OCI-LY7 (cell line): ENCODE measurements at regions not wholly inside any gene's neighbourhood (a gene's known extent, or its start where the extent isn't known, plus 50 kb on each side); places are given as distances from the start of the nearest gene placed in this dataset.
"Not testable (repeated sequence)": the region's sequence is repeated elsewhere in the genome, so short reads cannot be mapped to it uniquely, and the experiment has no call there.

ENCODE experiments used
- BruUV-seq: library from RNA; stranded (reverse); fragments of 400-500 nt; replicated peaks from 2 replicates; lab custom pipeline; 2021; lab: Mats Ljungman, UMichigan
- CTCF ChIA-PET: fragments of 300-600 bp; sonication (Branson Sonifier 250); formaldehyde crosslinking; loops from one replicate; lab custom pipeline; 2022; ENCODE audit warnings: antibody characterized with exemption; ENCODE audit not compliant: unreplicated experiment; lab: Charles Lee
- POLR2A ChIA-PET: fragments of 300-600 bp; sonication (Branson Sonifier 250); formaldehyde crosslinking; loops from one replicate; lab custom pipeline; 2022; ENCODE audit warnings: antibody characterized with exemption; lab: Charles Lee
- DNase-seq: peaks from one replicate; pipeline ENCODE4 v3.0.0-alpha.2; 2015; ENCODE audit warnings: low spot score
- H2AFZ ChIP-seq: fragments of 200-600 bp; sonication (generic), shearing (Covaris generic); 2 replicates; pipeline ENCODE4 v1.6.1; 2014; ENCODE audit warnings: mild to moderate bottlenecking, antibody characterized with exemption, low read length, moderate library complexity
- H3K27ac ChIP-seq: fragments of 200-600 bp; sonication (generic); 2 replicates; pipeline ENCODE4 v1.5.1; 2014; ENCODE audit warnings: mixed run types, low read depth, mild to moderate bottlenecking, moderate library complexity, low read length, inconsistent platforms; ENCODE audit not compliant: poor library complexity, severe bottlenecking
- H3K36me3 ChIP-seq: fragments of 200-600 bp; sonication (generic); 2 replicates; pipeline ENCODE4 v1.6.1; 2014; ENCODE audit warnings: mild to moderate bottlenecking, antibody characterized with exemption, low read length, moderate library complexity, mixed read lengths; ENCODE audit not compliant: insufficient read depth
- H3K4me1 ChIP-seq: fragments of 200-600 bp; sonication (generic); 2 replicates; pipeline ENCODE4 v1.5.1; 2014; ENCODE audit warnings: mild to moderate bottlenecking, low read length; ENCODE audit not compliant: insufficient read depth, poor library complexity, severe bottlenecking
- H3K4me2 ChIP-seq: fragments of 200-600 bp; sonication (generic); 2 replicates; pipeline ENCODE4 v1.6.1; 2014; ENCODE audit warnings: mild to moderate bottlenecking, low read length
- H3K4me3 ChIP-seq: fragments of 200-600 bp; sonication (generic); 2 replicates; pipeline ENCODE4 v1.5.1; 2014; ENCODE audit warnings: mild to moderate bottlenecking, low read depth, low read length; ENCODE audit not compliant: poor library complexity, severe bottlenecking
- H3K79me2 ChIP-seq: fragments of 200-600 bp; sonication (generic); 2 replicates; pipeline ENCODE4 v1.6.1; 2016; ENCODE audit warnings: low read depth, mild to moderate bottlenecking, low read length, moderate library complexity, mixed read lengths; ENCODE audit not compliant: insufficient read depth
- H3K9me2 ChIP-seq: fragments of 200-600 bp; sonication (generic); 2 replicates; pipeline ENCODE4 v1.6.1; 2016; ENCODE audit warnings: mild to moderate bottlenecking, low read length, mixed read lengths; ENCODE audit not compliant: insufficient read depth
- H3K9me3 ChIP-seq: fragments of 200-600 bp; sonication (generic); 2 replicates; pipeline ENCODE4 v1.6.1; 2014; ENCODE audit warnings: mild to moderate bottlenecking, mixed run types, low read length, mixed read lengths
- H4K20me1 ChIP-seq: fragments of 200-600 bp; sonication (generic); 2 replicates; pipeline ENCODE4 v1.6.1; 2014; ENCODE audit warnings: mild to moderate bottlenecking, antibody characterized with exemption, low read length, moderate library complexity, mixed read lengths; ENCODE audit not compliant: insufficient read depth
- EZH2phosphoT487 ChIP-seq: fragments of 200-600 bp; sonication (generic); IDR thresholded peaks from 2 replicates; pipeline ENCODE4 v1.6.1; 2018; ENCODE audit warnings: low read depth, borderline replicate concordance, mild to moderate bottlenecking, mixed run types, antibody characterized with exemption, low read length, moderate library complexity, mixed read lengths
- intact Hi-C: fragments of 100-400 bp; cut with micrococcal nuclease; formaldehyde crosslinking; loops from one replicate; pipeline ENCODE4 v1.10.0; 2022; ENCODE audit not compliant: unreplicated experiment
- TF ChIP-seq, protein P1 (sequence below): fragments of 200-600 bp; sonication (generic); conservative IDR thresholded peaks from 2 replicates; pipeline ENCODE4 v1.5.1; 2014; ENCODE audit warnings: mild to moderate bottlenecking, antibody characterized with exemption, low read length, moderate library complexity, mixed read lengths

DNA sequence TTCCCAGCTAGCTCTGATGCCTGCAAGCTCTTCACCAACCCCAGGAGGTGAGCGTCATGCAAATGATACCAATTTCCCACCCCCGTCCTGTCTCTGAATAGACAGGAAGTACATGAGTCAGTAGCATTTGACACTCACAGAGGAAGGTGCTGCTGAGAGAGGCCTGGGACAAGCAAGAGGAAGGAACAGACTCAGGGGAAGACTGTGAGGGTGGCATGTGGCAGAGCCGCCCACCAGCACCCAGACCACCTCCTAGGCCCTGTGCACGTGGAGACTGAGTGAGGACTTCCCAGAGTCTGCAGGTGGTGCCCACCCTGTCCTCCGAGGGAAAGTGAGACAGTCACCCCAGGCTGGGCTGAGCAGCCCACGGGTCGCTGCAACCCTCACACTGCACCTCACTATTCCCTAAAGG lies 199.5 kb upstream of the SFSWAP start:
- no peaks in the 10 kb centered on the region for H4K20me1 ChIP-seq
- H3K9me2 ChIP-seq = no peaks in the 10 kb centered on the region
- BruUV-seq = no TSS peak
- H3K36me3 ChIP-seq = no peaks in the 10 kb centered on the region
- ChIA-PET CTCF (no interaction called here), POLR2A (no interaction called here)
- peak overlapping the region; percentile 19 for H3K27ac ChIP-seq
- H3K4me3 ChIP-seq = peak overlapping the region; percentile 34
- H3K9me3 ChIP-seq = no peaks in the 10 kb centered on the region
- no peak for TF ChIP-seq EZH2phosphoT487
- TF ChIP-seq, protein P1, sequence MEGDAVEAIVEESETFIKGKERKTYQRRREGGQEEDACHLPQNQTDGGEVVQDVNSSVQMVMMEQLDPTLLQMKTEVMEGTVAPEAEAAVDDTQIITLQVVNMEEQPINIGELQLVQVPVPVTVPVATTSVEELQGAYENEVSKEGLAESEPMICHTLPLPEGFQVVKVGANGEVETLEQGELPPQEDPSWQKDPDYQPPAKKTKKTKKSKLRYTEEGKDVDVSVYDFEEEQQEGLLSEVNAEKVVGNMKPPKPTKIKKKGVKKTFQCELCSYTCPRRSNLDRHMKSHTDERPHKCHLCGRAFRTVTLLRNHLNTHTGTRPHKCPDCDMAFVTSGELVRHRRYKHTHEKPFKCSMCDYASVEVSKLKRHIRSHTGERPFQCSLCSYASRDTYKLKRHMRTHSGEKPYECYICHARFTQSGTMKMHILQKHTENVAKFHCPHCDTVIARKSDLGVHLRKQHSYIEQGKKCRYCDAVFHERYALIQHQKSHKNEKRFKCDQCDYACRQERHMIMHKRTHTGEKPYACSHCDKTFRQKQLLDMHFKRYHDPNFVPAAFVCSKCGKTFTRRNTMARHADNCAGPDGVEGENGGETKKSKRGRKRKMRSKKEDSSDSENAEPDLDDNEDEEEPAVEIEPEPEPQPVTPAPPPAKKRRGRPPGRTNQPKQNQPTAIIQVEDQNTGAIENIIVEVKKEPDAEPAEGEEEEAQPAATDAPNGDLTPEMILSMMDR = no peak
- peaks cover 19% of the 10 kb centered on the region for H3K4me1 ChIP-seq
- peak overlapping the region; percentile 68 for H3K4me2 ChIP-seq
- intact Hi-C loops = no loop called here
- no peaks in the 10 kb centered on the region for H3K79me2 ChIP-seq
- DNase-seq = peak; percentile 89
- H2AFZ ChIP-seq = peak overlapping the region; percentile 96

DNA sequence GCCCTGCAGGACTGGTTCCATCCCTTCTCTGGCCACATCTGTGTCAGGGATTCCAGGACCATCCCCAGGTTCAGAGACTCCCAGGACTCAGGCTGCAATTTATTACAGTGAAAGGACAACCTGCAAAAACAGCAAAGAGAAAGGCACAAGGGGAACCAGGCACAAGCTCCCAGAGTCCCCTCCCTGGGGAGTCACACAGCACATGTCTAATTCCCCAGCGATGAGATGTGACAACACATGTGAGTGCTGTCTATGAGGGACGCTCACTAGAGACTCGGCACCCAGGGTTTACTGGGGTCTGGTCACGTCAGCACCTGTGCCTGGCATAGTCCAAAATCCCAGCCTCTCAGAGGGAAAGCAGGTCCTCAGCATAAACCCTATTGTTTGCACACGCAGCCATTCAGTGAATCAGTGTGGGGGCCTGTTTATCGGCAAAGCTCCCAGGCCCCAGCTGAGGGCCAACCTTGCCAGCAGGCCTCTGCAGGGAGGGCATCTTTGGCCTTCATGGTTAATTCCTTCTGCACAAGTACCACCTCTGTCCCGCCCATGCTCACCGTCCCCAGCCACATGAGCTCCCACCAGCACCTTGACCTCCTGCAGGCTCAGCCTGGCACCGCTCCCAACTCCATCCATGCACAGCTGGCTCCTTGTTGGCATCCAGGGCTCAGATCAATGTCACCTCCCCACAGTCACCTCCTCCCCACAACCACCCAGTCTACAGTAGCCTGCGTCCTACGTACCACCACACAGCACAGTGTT lies 198.9 kb upstream of the SFSWAP start:
- peak overlapping the region; percentile 96; the same call in 1 of the 2 replicates for H2AFZ ChIP-seq
- H3K4me1 ChIP-seq = peaks cover 19% of the 10 kb centered on the region
- BruUV-seq = no TSS peak
- no peaks in the 10 kb centered on the region for H4K20me1 ChIP-seq
- H3K79me2 ChIP-seq = no peaks in the 10 kb centered on the region
- H3K9me3 ChIP-seq = no peaks in the 10 kb centered on the region
- TF ChIP-seq, protein P1 = no peak
- no peak for TF ChIP-seq EZH2phosphoT487
- peak overlapping the region; percentile 19 for H3K27ac ChIP-seq
- intact Hi-C loops = no loop called here
- peak overlapping the region; percentile 68 for H3K4me2 ChIP-seq
- H3K36me3 ChIP-seq = no peaks in the 10 kb centered on the region
- H3K4me3 ChIP-seq = peak overlapping the region; percentile 34
- DNase-seq = peak; percentile 15
- POLR2A ChIA-PET = no interaction called here
- H3K9me2 ChIP-seq = no peaks in the 10 kb centered on the region
- CTCF ChIA-PET = no interaction called here

DNA sequence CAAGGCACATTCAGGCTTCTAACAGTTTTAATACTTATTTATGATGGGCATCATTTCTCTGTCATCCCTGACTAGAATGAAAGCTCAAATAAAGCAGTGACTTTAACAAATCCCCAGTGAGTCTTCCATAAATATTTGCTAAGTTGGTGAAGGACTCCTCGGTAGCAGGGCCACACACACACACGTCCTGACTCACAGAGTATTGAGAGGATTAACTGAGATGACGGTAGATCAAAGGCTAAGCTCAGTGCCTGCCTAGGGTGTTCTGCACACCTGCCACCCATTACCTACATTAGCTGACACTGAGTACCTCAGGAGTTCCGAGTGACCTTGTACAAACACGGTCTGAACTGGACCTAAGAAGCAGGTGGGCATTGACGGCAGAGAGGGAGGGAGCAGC lies 197.3 kb upstream of the SFSWAP start:
- H3K4me2 ChIP-seq = no peak overlapping the region
- no peaks in the 10 kb centered on the region for H4K20me1 ChIP-seq
- no peaks in the 10 kb centered on the region for H3K9me3 ChIP-seq
- no peak for TF ChIP-seq EZH2phosphoT487
- TF ChIP-seq, protein P1 = no peak
- no peaks in the 10 kb centered on the region for H3K9me2 ChIP-seq
- no TSS peak for BruUV-seq
- no peaks in the 10 kb centered on the region for H3K36me3 ChIP-seq
- H2AFZ ChIP-seq = no peak overlapping the region
- peaks cover 19% of the 10 kb centered on the region for H3K4me1 ChIP-seq
- POLR2A ChIA-PET = interaction anchor here (0.6 kb wide), 1 partner anchor 288 kb away, joined by 5 read pairs; no protein-coding TSS in a partner anchor
- CTCF ChIA-PET = no interaction called here
- intact Hi-C loops = no loop called here
- H3K79me2 ChIP-seq = no peaks in the 10 kb centered on the region
- no peak overlapping the region for H3K4me3 ChIP-seq
- DNase-seq = no peak
- no peak overlapping the region for H3K27ac ChIP-seq

DNA sequence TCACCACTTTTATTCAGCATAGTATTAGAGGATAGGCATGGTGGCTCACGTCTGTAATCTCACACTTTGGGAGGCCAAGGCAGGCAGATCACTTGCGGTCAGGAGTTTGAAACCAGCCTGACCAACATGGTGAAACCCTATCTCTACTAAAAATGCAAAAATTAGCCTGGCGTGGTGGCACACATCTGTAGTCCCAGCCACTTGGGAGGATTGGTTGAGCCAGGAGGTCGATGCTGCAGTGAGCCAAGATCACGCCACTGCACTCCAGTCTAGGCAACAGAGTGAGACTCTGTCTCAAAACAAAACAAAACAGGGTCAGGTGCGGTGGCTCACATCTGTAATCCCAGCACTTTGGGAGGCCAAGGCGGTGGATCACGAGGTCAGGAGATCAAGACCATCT lies 190.3 kb upstream of the SFSWAP start:
- H3K9me3 ChIP-seq, H3K4me3 ChIP-seq, POLR2A ChIA-PET, H3K27ac ChIP-seq, H4K20me1 ChIP-seq, H3K36me3 ChIP-seq, DNase-seq, H3K9me2 ChIP-seq, H3K4me1 ChIP-seq, BruUV-seq, H3K4me2 ChIP-seq, CTCF ChIA-PET, H2AFZ ChIP-seq, H3K79me2 ChIP-seq, intact Hi-C loops: not testable (repeated sequence)
